ENCODE measurements at regions not wholly inside any gene's neighbourhood (a gene's known extent, or its start where the extent isn't known, plus 50 kb on each side); places are given as distances from the start of the nearest gene placed in this dataset.

DNA sequence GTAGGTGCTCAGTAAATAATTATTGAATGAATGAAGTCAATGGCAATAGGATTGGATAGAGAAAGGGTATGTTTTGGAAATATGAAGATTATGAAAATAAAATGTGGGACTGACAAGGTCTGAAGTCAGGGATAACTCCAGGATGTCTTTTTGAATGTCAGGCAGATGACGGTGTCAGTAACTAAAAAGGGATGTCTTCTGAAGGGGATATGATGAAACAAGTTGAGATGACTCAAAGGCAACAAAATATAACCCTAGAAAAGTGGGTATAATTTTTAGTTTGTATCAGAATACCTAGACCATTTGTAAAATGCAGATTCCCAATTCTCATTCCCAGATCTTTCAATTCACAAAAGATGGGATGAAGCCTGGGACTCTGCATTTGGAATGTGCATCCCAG lies 257.3 kb upstream of the SGK1 start:
- Histone ChIP-seq H3K4me3 (no peak overlapping the region), H3K9me3 (replicated peaks; ENCODE audit: control insufficient read depth, insufficient read depth, low read depth, low read length) (no peaks in the 10 kb centered on the region), H4K20me1 (replicated peaks; ENCODE audit: control insufficient read depth, insufficient read depth, low read length) (no peaks in the 10 kb centered on the region), H3K9ac (ENCODE audit: insufficient read depth in 1 of 2, low read depth in 2 of 2, low read length in 2 of 2) (no peak overlapping the region), H3K9me1 (ENCODE audit: control insufficient read depth, insufficient read depth, low read length) (no peaks in the 10 kb centered on the region), H2AFZ (ENCODE audit: low read depth, low read length) (no peak overlapping the region), H3K79me2 (ENCODE audit: control insufficient read depth, insufficient read depth, low read length) (no peaks in the 10 kb centered on the region), H3K4me1 (replicated peaks in 1 of 2; ENCODE audit: control insufficient read depth in 2 of 2, insufficient read depth in 2 of 2, low read length in 2 of 2) (no peaks in the 10 kb centered on the region), H3K36me3 (ENCODE audit: control insufficient read depth, insufficient read depth, low read length) (no peaks in the 10 kb centered on the region), H3K4me2 (ENCODE audit: insufficient read depth, low read length) (no peak overlapping the region), H3K27ac (ENCODE audit: extremely low read depth, low read depth, low read length) (no peak overlapping the region), H3K27me3 (ENCODE audit: control insufficient read depth in 2 of 2, insufficient read depth in 2 of 2, low read length in 2 of 2) (no peaks in the 10 kb centered on the region)
- no peak for TF ChIP-seq NFATC3 (IDR thresholded peaks at IDR 0.05)
- TF ChIP-seq, protein P1, sequence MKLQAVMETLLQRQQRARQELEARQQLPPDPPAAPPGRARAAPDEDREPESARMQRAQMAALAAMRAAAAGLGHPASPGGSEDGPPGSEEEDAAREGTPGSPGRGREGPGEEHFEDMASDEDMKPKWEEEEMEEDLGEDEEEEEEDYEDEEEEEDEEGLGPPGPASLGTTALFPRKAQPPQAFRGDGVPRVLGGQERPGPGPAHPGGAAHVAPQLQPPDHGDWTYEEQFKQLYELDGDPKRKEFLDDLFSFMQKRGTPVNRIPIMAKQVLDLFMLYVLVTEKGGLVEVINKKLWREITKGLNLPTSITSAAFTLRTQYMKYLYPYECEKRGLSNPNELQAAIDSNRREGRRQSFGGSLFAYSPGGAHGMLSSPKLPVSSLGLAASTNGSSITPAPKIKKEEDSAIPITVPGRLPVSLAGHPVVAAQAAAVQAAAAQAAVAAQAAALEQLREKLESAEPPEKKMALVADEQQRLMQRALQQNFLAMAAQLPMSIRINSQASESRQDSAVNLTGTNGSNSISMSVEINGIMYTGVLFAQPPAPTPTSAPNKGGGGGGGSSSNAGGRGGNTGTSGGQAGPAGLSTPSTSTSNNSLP (IDR thresholded peaks at IDR 0.05; ENCODE audit: borderline replicate concordance, low read depth, low read length), result no peak
- ChIA-PET POLR2A (no interaction called here), CTCF (ENCODE audit: low intra/inter-chr PET ratio) (no interaction called here)
- no peak for ATAC-seq
- intact Hi-C loops (cut with micrococcal nuclease), result no loop called here
- in situ Hi-C loops (cut with MboI), result no loop called here
- WGBS (ENCODE audit: insufficient coverage, low coverage, missing lambda C conversion rate), result 0% methylated on average over 1 of the region's 1 CpG
- no TSS peak for BruUV-seq (replicated peaks)
- no peak for FAIRE-seq
- no peak for DNase-seq (ENCODE audit: extremely low read depth in 1 of 4, low spot score in 3 of 4)

GRCh38 chr6:134574491-134574890 lies 256.6 kb upstream of the SGK1 start:
- FAIRE-seq, result no peak
- in situ Hi-C loops (cut with MboI) (no loop called here), intact Hi-C loops (cut with micrococcal nuclease) (no loop called here)
- no peaks in the 10 kb centered on the region for H4K20me1 ChIP-seq (replicated peaks; ENCODE audit: control insufficient read depth, insufficient read depth, low read length)
- no peak overlapping the region for H3K4me2 ChIP-seq (ENCODE audit: insufficient read depth, low read length)
- H3K36me3 ChIP-seq (ENCODE audit: control insufficient read depth, insufficient read depth, low read length), result no peaks in the 10 kb centered on the region
- BruUV-seq (replicated peaks), result no TSS peak
- no peak overlapping the region for H3K27ac ChIP-seq (ENCODE audit: extremely low read depth, low read depth, low read length)
- no peaks in the 10 kb centered on the region for H3K79me2 ChIP-seq (ENCODE audit: control insufficient read depth, insufficient read depth, low read length)
- H3K9ac ChIP-seq (ENCODE audit: insufficient read depth in 1 of 2, low read depth in 2 of 2, low read length in 2 of 2), result no peak overlapping the region
- no peak for ATAC-seq
- no peak overlapping the region for H3K4me3 ChIP-seq
- TF ChIP-seq CBX2 (IDR thresholded peaks at IDR 0.05; ENCODE audit: insufficient read depth, low read length, poor library complexity, severe bottlenecking), result no peak
- TF ChIP-seq RBM34 (IDR thresholded peaks at IDR 0.05; ENCODE audit: borderline replicate concordance, insufficient read depth, low read length), result no peak
- TF ChIP-seq VEZF1 (CRISPR knock-in tag; IDR thresholded peaks at IDR 0.05), result peak; percentile 48
- no peak for TF ChIP-seq LCOR (CRISPR knock-in tag; IDR thresholded peaks at IDR 0.05)
- TF ChIP-seq POLR2G (IDR thresholded peaks at IDR 0.05; ENCODE audit: low read depth, low read length), result no peak
- TF ChIP-seq, protein P2, sequence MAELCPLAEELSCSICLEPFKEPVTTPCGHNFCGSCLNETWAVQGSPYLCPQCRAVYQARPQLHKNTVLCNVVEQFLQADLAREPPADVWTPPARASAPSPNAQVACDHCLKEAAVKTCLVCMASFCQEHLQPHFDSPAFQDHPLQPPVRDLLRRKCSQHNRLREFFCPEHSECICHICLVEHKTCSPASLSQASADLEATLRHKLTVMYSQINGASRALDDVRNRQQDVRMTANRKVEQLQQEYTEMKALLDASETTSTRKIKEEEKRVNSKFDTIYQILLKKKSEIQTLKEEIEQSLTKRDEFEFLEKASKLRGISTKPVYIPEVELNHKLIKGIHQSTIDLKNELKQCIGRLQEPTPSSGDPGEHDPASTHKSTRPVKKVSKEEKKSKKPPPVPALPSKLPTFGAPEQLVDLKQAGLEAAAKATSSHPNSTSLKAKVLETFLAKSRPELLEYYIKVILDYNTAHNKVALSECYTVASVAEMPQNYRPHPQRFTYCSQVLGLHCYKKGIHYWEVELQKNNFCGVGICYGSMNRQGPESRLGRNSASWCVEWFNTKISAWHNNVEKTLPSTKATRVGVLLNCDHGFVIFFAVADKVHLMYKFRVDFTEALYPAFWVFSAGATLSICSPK (IDR thresholded peaks at IDR 0.05; ENCODE audit: borderline replicate concordance), result no peak
- no peaks in the 10 kb centered on the region for H3K4me1 ChIP-seq (replicated peaks in 1 of 2; ENCODE audit: control insufficient read depth in 2 of 2, insufficient read depth in 2 of 2, low read length in 2 of 2)
- H3K27me3 ChIP-seq (ENCODE audit: control insufficient read depth in 2 of 2, insufficient read depth in 2 of 2, low read length in 2 of 2), result no peaks in the 10 kb centered on the region
- POLR2A ChIA-PET, result interaction anchor here (0.6 kb wide), 1 partner anchor 14 kb away, joined by 3 read pairs; no protein-coding TSS in a partner anchor
- no peaks in the 10 kb centered on the region for H3K9me3 ChIP-seq (replicated peaks; ENCODE audit: control insufficient read depth, insufficient read depth, low read depth, low read length)
- CTCF ChIA-PET (ENCODE audit: low intra/inter-chr PET ratio), result no interaction called here
- H2AFZ ChIP-seq (ENCODE audit: low read depth, low read length), result no peak overlapping the region
- DNase-seq (ENCODE audit: extremely low read depth in 1 of 4, low spot score in 3 of 4), result no peak
- 5% methylated on average over 3 of the region's 5 CpGs for WGBS (ENCODE audit: insufficient coverage, low coverage, missing lambda C conversion rate)
- no peaks in the 10 kb centered on the region for H3K9me1 ChIP-seq (ENCODE audit: control insufficient read depth, insufficient read depth, low read length)
